ENCODE measurements at regions not wholly inside any gene's neighbourhood (a gene's known extent, or its start where the extent isn't known, plus 50 kb on each side); places are given as distances from the start of the nearest gene placed in this dataset.
"Not testable (repeated sequence)": the region's sequence is repeated elsewhere in the genome, so short reads cannot be mapped to it uniquely, and the experiment has no call there.

DNA sequence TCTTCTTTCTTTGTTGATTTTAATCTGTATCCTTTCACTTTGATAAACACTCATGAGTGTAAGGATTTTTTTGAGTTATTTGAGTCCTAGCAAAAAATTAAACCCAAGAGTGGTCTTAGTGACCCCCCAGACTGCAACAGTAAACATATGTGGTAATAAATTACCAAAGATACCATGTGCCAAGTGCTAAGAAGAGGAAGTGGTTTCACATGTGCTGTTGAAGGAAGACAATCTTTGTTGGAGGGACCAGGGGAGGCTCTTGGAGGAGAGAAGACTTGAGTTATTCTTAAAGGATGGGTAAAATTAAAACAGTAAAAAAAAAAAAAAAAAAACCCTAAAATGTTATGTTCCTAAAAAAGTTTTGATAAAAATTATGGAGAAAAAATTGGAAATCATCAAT, 150.2 kb downstream of the SEC23IP start:
- TF ChIP-seq, protein P1, sequence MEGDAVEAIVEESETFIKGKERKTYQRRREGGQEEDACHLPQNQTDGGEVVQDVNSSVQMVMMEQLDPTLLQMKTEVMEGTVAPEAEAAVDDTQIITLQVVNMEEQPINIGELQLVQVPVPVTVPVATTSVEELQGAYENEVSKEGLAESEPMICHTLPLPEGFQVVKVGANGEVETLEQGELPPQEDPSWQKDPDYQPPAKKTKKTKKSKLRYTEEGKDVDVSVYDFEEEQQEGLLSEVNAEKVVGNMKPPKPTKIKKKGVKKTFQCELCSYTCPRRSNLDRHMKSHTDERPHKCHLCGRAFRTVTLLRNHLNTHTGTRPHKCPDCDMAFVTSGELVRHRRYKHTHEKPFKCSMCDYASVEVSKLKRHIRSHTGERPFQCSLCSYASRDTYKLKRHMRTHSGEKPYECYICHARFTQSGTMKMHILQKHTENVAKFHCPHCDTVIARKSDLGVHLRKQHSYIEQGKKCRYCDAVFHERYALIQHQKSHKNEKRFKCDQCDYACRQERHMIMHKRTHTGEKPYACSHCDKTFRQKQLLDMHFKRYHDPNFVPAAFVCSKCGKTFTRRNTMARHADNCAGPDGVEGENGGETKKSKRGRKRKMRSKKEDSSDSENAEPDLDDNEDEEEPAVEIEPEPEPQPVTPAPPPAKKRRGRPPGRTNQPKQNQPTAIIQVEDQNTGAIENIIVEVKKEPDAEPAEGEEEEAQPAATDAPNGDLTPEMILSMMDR (IDR thresholded peaks at IDR 0.05), result no peak
- DNase-seq (no peak), ATAC-seq (no peak)
- ChIA-PET CTCF (no interaction called here), POLR2A (no interaction called here)
- no peaks in the 10 kb centered on the region for H3K27me3 Mint-ChIP-seq
- no peak overlapping the region for H3K4me3 Mint-ChIP-seq
- no peaks in the 10 kb centered on the region for H3K9me3 Mint-ChIP-seq
- H3K4me1 Mint-ChIP-seq (ENCODE audit: low read depth), result no peaks in the 10 kb centered on the region
- H3K27ac Mint-ChIP-seq, result no peak overlapping the region
- H3K36me3 Mint-ChIP-seq (ENCODE audit: low read depth), result no peaks in the 10 kb centered on the region
- intact Hi-C loops (cut with micrococcal nuclease), result no loop called here

DNA sequence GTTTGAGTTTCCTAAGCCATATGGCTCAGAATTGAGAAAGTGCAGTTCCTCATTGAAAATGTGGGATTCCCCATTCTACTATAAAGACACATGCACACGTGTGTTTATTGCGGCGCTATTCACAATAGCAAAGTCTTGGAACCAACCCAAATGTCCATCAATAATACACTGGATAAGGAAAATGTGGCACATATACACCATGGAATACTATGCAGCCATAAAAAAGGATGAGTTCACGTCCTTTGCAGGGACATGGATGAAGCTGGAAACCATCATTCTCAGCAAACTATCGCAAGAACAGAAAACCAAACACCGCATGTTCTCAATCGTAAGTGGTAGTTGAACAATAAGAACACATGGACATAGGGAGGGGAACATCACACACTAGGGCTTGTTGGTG, 154.8 kb downstream of the SEC23IP start:
- ATAC-seq; POLR2A ChIA-PET; intact Hi-C loops (cut with micrococcal nuclease); H3K9me3 Mint-ChIP-seq; H3K27me3 Mint-ChIP-seq; H3K4me3 Mint-ChIP-seq; DNase-seq; H3K36me3 Mint-ChIP-seq (ENCODE audit: low read depth); H3K4me1 Mint-ChIP-seq (ENCODE audit: low read depth); H3K27ac Mint-ChIP-seq; CTCF ChIA-PET: not testable (repeated sequence)

DNA sequence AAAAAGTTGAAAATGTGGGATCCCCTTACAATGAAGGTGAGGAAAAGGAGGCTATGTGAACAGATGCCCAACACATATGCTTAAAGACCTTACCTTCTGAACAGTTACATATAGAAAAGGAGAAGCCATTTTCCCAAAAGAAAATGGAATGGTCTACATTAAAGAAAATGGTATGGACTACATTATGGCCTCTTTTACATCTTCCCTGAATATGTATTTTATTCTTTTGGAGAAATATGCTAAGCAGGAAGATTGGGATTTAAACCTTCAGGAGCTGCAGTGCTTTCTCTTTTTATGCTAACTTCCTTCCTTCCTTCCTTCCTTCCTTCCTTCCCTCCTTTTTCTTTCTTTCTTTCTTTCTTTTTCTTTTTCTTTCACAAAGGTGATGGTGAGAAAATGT, 155.4 kb downstream of the SEC23IP start:
- ChIA-PET POLR2A (no interaction called here), CTCF (no interaction called here)
- ATAC-seq (no peak), DNase-seq (no peak)
- H3K9me3 Mint-ChIP-seq, result no peaks in the 10 kb centered on the region
- no peaks in the 10 kb centered on the region for H3K36me3 Mint-ChIP-seq (ENCODE audit: low read depth)
- intact Hi-C loops (cut with micrococcal nuclease), result no loop called here
- H3K27ac Mint-ChIP-seq, result no peak overlapping the region
- H3K4me1 Mint-ChIP-seq (ENCODE audit: low read depth), result no peaks in the 10 kb centered on the region
- H3K27me3 Mint-ChIP-seq, result peaks cover 10% of the 10 kb centered on the region
- H3K4me3 Mint-ChIP-seq, result no peak overlapping the region
- TF ChIP-seq, protein P1 (IDR thresholded peaks at IDR 0.05), result no peak

GRCh38 chr10:120048391-120048790, 155.9 kb downstream of the SEC23IP start:
- H3K4me1 Mint-ChIP-seq (ENCODE audit: low read depth), result no peaks in the 10 kb centered on the region
- intact Hi-C loops (cut with micrococcal nuclease), result no loop called here
- ATAC-seq (no peak), DNase-seq (no peak)
- ChIA-PET CTCF (no interaction called here), POLR2A (interaction anchor here (0.6 kb wide), 1 partner anchor 9 kb away, joined by 4 read pairs; no protein-coding TSS in a partner anchor)
- no peaks in the 10 kb centered on the region for H3K9me3 Mint-ChIP-seq
- no peak overlapping the region for H3K27ac Mint-ChIP-seq
- no peaks in the 10 kb centered on the region for H3K36me3 Mint-ChIP-seq (ENCODE audit: low read depth)
- TF ChIP-seq, protein P1 (IDR thresholded peaks at IDR 0.05), result no peak
- H3K4me3 Mint-ChIP-seq, result no peak overlapping the region
- H3K27me3 Mint-ChIP-seq, result peaks cover 10% of the 10 kb centered on the region

DNA sequence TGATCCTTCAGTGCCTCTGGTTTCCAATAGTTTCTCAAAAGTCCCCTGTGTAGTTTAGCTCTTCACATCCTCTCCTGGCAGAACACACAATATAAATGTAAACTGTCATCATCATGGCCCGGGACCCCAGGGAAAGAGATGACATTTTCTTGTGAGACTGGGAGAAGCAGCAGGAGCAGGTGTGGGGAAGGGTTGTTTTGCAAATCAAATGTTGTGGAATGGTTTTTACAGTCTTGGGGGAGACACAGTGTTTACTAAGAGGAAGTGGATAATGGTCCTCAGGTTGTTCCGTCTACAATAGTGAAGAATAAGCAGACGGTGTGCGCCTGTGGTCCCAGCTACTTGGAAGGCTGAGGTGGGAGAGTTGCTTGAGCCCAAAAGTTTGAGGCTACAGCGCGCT, 159.1 kb downstream of the SEC23IP start:
- Mint-ChIP-seq H3K9me3 (no peaks in the 10 kb centered on the region), H3K27me3 (peaks cover 15% of the 10 kb centered on the region), H3K4me1 (ENCODE audit: low read depth) (no peaks in the 10 kb centered on the region), H3K4me3 (no peak overlapping the region), H3K36me3 (ENCODE audit: low read depth) (no peaks in the 10 kb centered on the region), H3K27ac (no peak overlapping the region)
- CTCF ChIA-PET, result no interaction called here
- POLR2A ChIA-PET, result no interaction called here
- TF ChIP-seq, protein P1 (IDR thresholded peaks at IDR 0.05), result no peak
- ATAC-seq (no peak), DNase-seq (no peak)
- intact Hi-C loops (cut with micrococcal nuclease), result no loop called here

Measured in activated CD8-positive, alpha-beta T cell treated with anti-CD3 and anti-CD28 coated beads for 36 hours (primary cell).